IMR-90 (cell line): ENCODE measurements at regions not wholly inside any gene's neighbourhood (a gene's known extent, or its start where the extent isn't known, plus 50 kb on each side); places are given as distances from the start of the nearest gene placed in this dataset.

Experiments
- ATAC-seq: fragments of 200-7000 bp; cut with Tn5 transposase; 2 replicates; pipeline ENCODE4 v1.9.1; 2020; ENCODE audit warnings: low read depth, mild to moderate bottlenecking, moderate library complexity
- BruUV-seq: library from RNA; stranded (reverse); fragments of 400-500 nt; replicated peaks from 2 replicates; lab custom pipeline; 2021; lab: Mats Ljungman, UMichigan
- CTCF ChIA-PET: fragments of 300-600 bp; formaldehyde crosslinking; extraction: SDS; loops from one replicate; lab custom pipeline; 2021; ENCODE audit warnings: antibody characterized with exemption; lab: Yijun Ruan, JAX
- POLR2A ChIA-PET: fragments of 300-600 bp; sonication (Branson Sonifier 250); formaldehyde crosslinking; loops from one replicate; lab custom pipeline; 2022; ENCODE audit warnings: antibody characterized with exemption; ENCODE audit not compliant: unreplicated experiment; lab: Charles Lee
- DNase-seq: peaks from one replicate; pipeline ENCODE4 v3.0.0; 2013
- H2AFZ ChIP-seq: replicated peaks from 2 replicates; pipeline ENCODE3; 2013; ENCODE audit warnings: low read length, mild to moderate bottlenecking; ENCODE audit not compliant: poor library complexity
- H2AK5ac ChIP-seq: 2 replicates; pipeline ENCODE4 v1.6.1; 2013; ENCODE audit warnings: low read depth, low read length, inconsistent platforms
- H2AK9ac ChIP-seq: replicated peaks from 2 replicates; pipeline ENCODE3; 2013; ENCODE audit warnings: mild to moderate bottlenecking, low read depth, low read length, moderate library complexity; ENCODE audit not compliant: poor library complexity
- H2BK120ac ChIP-seq: 2 replicates; pipeline ENCODE4 v1.6.1; 2013; ENCODE audit warnings: low read depth, low read length, inconsistent platforms
- H2BK15ac ChIP-seq: 3 replicates; pipeline ENCODE4 v1.6.1; 2013; ENCODE audit warnings: low read depth, low read length, inconsistent platforms
- H2BK20ac ChIP-seq: 2 replicates; pipeline ENCODE4 v1.6.1; 2013; ENCODE audit warnings: low read depth, mild to moderate bottlenecking, inconsistent platforms, low read length, moderate library complexity
- H2BK5ac ChIP-seq: 2 replicates; pipeline ENCODE4 v1.6.1; 2013; ENCODE audit warnings: mild to moderate bottlenecking, low read depth, low read length, inconsistent platforms; ENCODE audit not compliant: poor library complexity, severe bottlenecking
- H3K14ac ChIP-seq: replicated peaks from 2 replicates; pipeline ENCODE4 v1.6.1; 2013; ENCODE audit warnings: low read depth, low read length, inconsistent platforms
- H3K18ac ChIP-seq: 2 replicates; pipeline ENCODE4 v1.6.1; 2013; ENCODE audit warnings: low read depth, low read length, control low read depth
- H3K23ac ChIP-seq: 2 replicates; pipeline ENCODE4 v1.6.1; 2013; ENCODE audit warnings: low read depth, low read length, inconsistent platforms
- H3K27ac ChIP-seq: 2 replicates; pipeline ENCODE4 v1.5.1; 2013; ENCODE audit warnings: mild to moderate bottlenecking, control low read depth, low read length; ENCODE audit not compliant: insufficient read depth
- H3K27me3 ChIP-seq: 2 replicates; pipeline ENCODE4 v1.6.1; 2013; ENCODE audit warnings: low read length; ENCODE audit not compliant: control insufficient read depth, insufficient read depth
- H3K36me3 ChIP-seq: 2 replicates; pipeline ENCODE4 v1.6.1; 2013; ENCODE audit warnings: low read length, mixed read lengths; ENCODE audit not compliant: control insufficient read depth, insufficient read depth
- H3K4ac ChIP-seq: 2 replicates; pipeline ENCODE4 v1.6.1; 2013; ENCODE audit warnings: low read depth, low read length, inconsistent platforms
- H3K4me1 ChIP-seq: 2 replicates; pipeline ENCODE4 v1.6.1; 2013; ENCODE audit warnings: low read length, mixed read lengths; ENCODE audit not compliant: control insufficient read depth, insufficient read depth
- H3K4me2 ChIP-seq: 2 replicates; pipeline ENCODE4 v1.6.1; 2013; ENCODE audit warnings: low read depth, mild to moderate bottlenecking, control low read depth, low read length, moderate library complexity
- H3K4me3 ChIP-seq: 2 replicates; pipeline ENCODE4 v1.5.1; 2013; ENCODE audit warnings: low read depth, mild to moderate bottlenecking, control low read depth, low read length, moderate library complexity; ENCODE audit not compliant: insufficient read depth
- H3K56ac ChIP-seq: 2 replicates; pipeline ENCODE4 v1.6.1; 2013; ENCODE audit warnings: low read length, inconsistent platforms; ENCODE audit not compliant: insufficient read depth; ENCODE audit errors: extremely low read depth
- H3K79me1 ChIP-seq, 2 experiments: 2 replicates each; pipeline ENCODE4 v1.6.1; 2013; ENCODE audit warnings: low read length in 2 of 2, inconsistent platforms in 1 of 2, low read depth in 1 of 2
- H3K9ac ChIP-seq: 2 replicates; pipeline ENCODE4 v1.6.1; 2013; ENCODE audit warnings: low read depth, low read length, control low read depth
- H3K9me1 ChIP-seq: 2 replicates; pipeline ENCODE4 v1.6.1; 2013; ENCODE audit warnings: low read length, inconsistent platforms; ENCODE audit not compliant: insufficient read depth
- H3K9me3 ChIP-seq: 2 replicates; pipeline ENCODE4 v1.6.1; 2013; ENCODE audit warnings: low read length; ENCODE audit not compliant: control insufficient read depth, insufficient read depth
- H4K20me1 ChIP-seq: 2 replicates; pipeline ENCODE4 v1.6.1; 2013; ENCODE audit warnings: low read length, inconsistent platforms; ENCODE audit not compliant: insufficient read depth
- H4K5ac ChIP-seq: 2 replicates; pipeline ENCODE4 v1.6.1; 2013; ENCODE audit warnings: mild to moderate bottlenecking, low read depth, low read length, control low read depth
- H4K8ac ChIP-seq, 2 experiments: 2 replicates each; pipeline ENCODE4 v1.6.1; 2013; ENCODE audit warnings: low read depth in 2 of 2, low read length in 2 of 2, control low read depth in 1 of 2, inconsistent platforms in 1 of 2
- H4K91ac ChIP-seq: 2 replicates; pipeline ENCODE4 v1.6.1; 2013; ENCODE audit warnings: low read depth, low read length, inconsistent platforms; ENCODE audit not compliant: insufficient read depth
- CEBPB ChIP-seq: IDR thresholded peaks from 2 replicates; pipeline ENCODE4 v1.6.1; 2012; ENCODE audit warnings: low read depth, low read length, improper control_type of control experiment
- CTCF ChIP-seq: conservative IDR thresholded peaks from 2 replicates; pipeline ENCODE4 v1.5.1; 2012; ENCODE audit warnings: mild to moderate bottlenecking, low read depth, low read length, improper control_type of control experiment
- MXI1 ChIP-seq: IDR thresholded peaks from 2 replicates; pipeline ENCODE4 v1.6.1; 2012; ENCODE audit warnings: low read depth, mild to moderate bottlenecking, low read length, moderate library complexity, borderline replicate concordance
- POLR2A ChIP-seq: IDR thresholded peaks from 2 replicates; pipeline ENCODE4 v1.6.1; 2012; ENCODE audit warnings: mild to moderate bottlenecking, low read depth, low read length
- RAD21 ChIP-seq: IDR thresholded peaks from 2 replicates; pipeline ENCODE4 v1.6.1; 2012; ENCODE audit warnings: low read length, improper control_type of control experiment
- RCOR1 ChIP-seq: IDR thresholded peaks from 2 replicates; pipeline ENCODE4 v1.6.1; 2012; ENCODE audit warnings: mild to moderate bottlenecking, low read length, improper control_type of control experiment; ENCODE audit not compliant: insufficient replicate concordance
- SMC3 ChIP-seq: fragments of 150-350 bp; IDR thresholded peaks from 2 replicates; pipeline ENCODE4 v1.6.1; 2016; ENCODE audit warnings: low read depth, mild to moderate bottlenecking, antibody characterized with exemption, low read length, moderate library complexity
- WGBS, 2 experiments: methylation state at CpG; one replicate each; pipeline versions ENCODE4 v1.1.5 to v1.1.7; 2013; ENCODE audit warnings: missing lambda C conversion rate in 2 of 2; ENCODE audit not compliant: insufficient read length in 1 of 2; ENCODE audit errors: extremely low coverage in 2 of 2; 5-methylcytosine and 5-hydroxymethylcytosine counted together
- dilution Hi-C: fragments of 300-500 bp; cut with HindIII; formaldehyde crosslinking; loops from one replicate; pipeline ENCODE4 v1.14.3; 2018; ENCODE audit warnings: low sequenced_read_pairs; ENCODE audit not compliant: unreplicated experiment
- in situ Hi-C: fragments of 300-500 bp; cut with MboI; formaldehyde crosslinking; loops from 3 replicates; pipeline ENCODE4 v1.14.3; 2019; ENCODE audit warnings: low sequenced_read_pairs, inconsistent platforms, mixed read lengths
- intact Hi-C: fragments of 100-400 bp; cut with micrococcal nuclease; formaldehyde crosslinking; loops from 2 replicates; pipeline ENCODE4 v1.10.0; 2022

GRCh38 chr1:208857465-208857864, 613.3 kb upstream of the PLXNA2 start:
- POLR2A ChIA-PET = no interaction called here
- intact Hi-C loops = no loop called here
- no peak for ATAC-seq

More at GRCh38 chr1:208857465-208857864, 613.3 kb upstream of the PLXNA2 start:
- no CpG with 5 or more reads among the region's 2 CpGs for WGBS, 2 experiments
- Histone ChIP-seq H3K9me1 (no peaks in the 10 kb centered on the region), H4K91ac (no peak overlapping the region), H3K56ac (no peak overlapping the region), H2BK120ac (no peak overlapping the region), H3K9ac (no peak overlapping the region), H4K5ac (no peak overlapping the region), H3K23ac (no peak overlapping the region), H2BK15ac (no peak overlapping the region), H3K27me3 (no peaks in the 10 kb centered on the region), H3K14ac (no peak overlapping the region), H4K8ac (no peak overlapping the region), H4K20me1 (no peaks in the 10 kb centered on the region), H3K9me3 (peaks cover 2% of the 10 kb centered on the region), H3K4ac (no peak overlapping the region), H3K27ac (no peak overlapping the region), H3K4me3 (no peak overlapping the region), H2BK5ac (no peak overlapping the region), H3K36me3 (no peaks in the 10 kb centered on the region), H2AFZ (no peak overlapping the region), H3K79me1 (no peaks in the 10 kb centered on the region), H3K4me2 (no peak overlapping the region), H3K18ac (no peak overlapping the region), H2BK20ac (no peak overlapping the region), H2AK5ac (no peak overlapping the region), H3K4me1 (no peaks in the 10 kb centered on the region), H2AK9ac (no peak overlapping the region)
- dilution Hi-C loops (no loop called here), in situ Hi-C loops (no loop called here)
- no peak for TF ChIP-seq RAD21
- no peak for TF ChIP-seq POLR2A
- TF ChIP-seq SMC3 = no peak
- TF ChIP-seq CEBPB = no peak
- TF ChIP-seq RCOR1 = no peak
- no peak for TF ChIP-seq CTCF
- no peak for TF ChIP-seq MXI1
- BruUV-seq = no TSS peak
- DNase-seq = no peak
- CTCF ChIA-PET = no interaction called here
